Stimulated activated effector memory CD8-positive, alpha-beta T cell treated with anti-CD3 and anti-CD28 coated beads, Interleukin-12 subunit alpha, Interleukin-12 subunit beta, amount 100 ng/mL, for 72 hours (primary cell): ENCODE measurements at regions not wholly inside any gene's neighbourhood (a gene's known extent, or its start where the extent isn't known, plus 50 kb on each side); places are given as distances from the start of the nearest gene placed in this dataset.

Experiments used
- ATAC-seq: fragments of 150-1000 bp; cut with Tn5 transposase; 2 replicates; pipeline ENCODE4 v1.10.0; 2021
- DNase-seq, 2 donors: peaks; one replicate each; pipeline ENCODE4 v3.0.0; 2021 to 2022; ENCODE audit warnings: low spot score in 2 of 2
- H3K27ac Mint-ChIP-seq: one replicate; pipeline ENCODE4 v1.8.0; 2022; ENCODE audit warnings: mild to moderate bottlenecking, mixed read lengths
- H3K36me3 Mint-ChIP-seq: one replicate; pipeline ENCODE4 v1.8.0; 2022; ENCODE audit warnings: mild to moderate bottlenecking, mixed read lengths
- H3K4me1 Mint-ChIP-seq: one replicate; pipeline ENCODE4 v1.8.0; 2022; ENCODE audit warnings: mixed read lengths
- H3K4me3 Mint-ChIP-seq: one replicate; pipeline ENCODE4 v1.8.0; 2022; ENCODE audit warnings: mild to moderate bottlenecking, mixed read lengths
- H3K9me3 Mint-ChIP-seq: one replicate; pipeline ENCODE4 v1.8.0; 2022; ENCODE audit warnings: mixed read lengths

- H3K27ac Mint-ChIP-seq, result no peak overlapping the region
- no peaks in the 10 kb centered on the region for H3K9me3 Mint-ChIP-seq
- DNase-seq (no peak), ATAC-seq (no peak)
- H3K4me1 Mint-ChIP-seq, result no peaks in the 10 kb centered on the region
- no peak overlapping the region for H3K4me3 Mint-ChIP-seq
- no peaks in the 10 kb centered on the region for H3K36me3 Mint-ChIP-seq
Observed at GRCh38 chr5:155485386-155485785, 471.8 kb downstream of the KIF4B start.

DNA sequence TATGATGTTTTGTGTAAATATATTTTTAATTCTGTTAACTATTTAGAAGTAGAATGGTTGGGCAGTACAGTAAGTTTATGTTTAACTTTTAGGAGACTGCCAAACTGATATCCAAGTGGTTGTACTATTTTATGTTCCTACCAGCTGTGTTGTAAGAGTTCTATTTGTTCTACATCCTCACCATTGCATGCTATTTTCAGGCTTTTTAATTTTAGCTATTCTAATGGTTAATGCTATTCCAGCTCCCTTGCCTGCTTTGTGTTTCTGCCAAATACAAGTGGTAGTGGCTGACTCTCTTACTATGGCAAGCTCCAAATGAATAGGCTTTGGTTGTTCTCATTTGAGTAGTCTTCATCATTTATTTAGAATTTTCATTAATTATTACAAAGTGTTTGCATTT is 476.4 kb downstream of the KIF4B start:
- Mint-ChIP-seq H3K4me3 (no peak overlapping the region), H3K27ac (no peak overlapping the region), H3K4me1 (no peaks in the 10 kb centered on the region), H3K36me3 (no peaks in the 10 kb centered on the region), H3K9me3 (no peaks in the 10 kb centered on the region)
- ATAC-seq (no peak), DNase-seq (no peak)

GRCh38 chr5:155492191-155492590 is 478.6 kb downstream of the KIF4B start:
- no peaks in the 10 kb centered on the region for H3K36me3 Mint-ChIP-seq
- no peak overlapping the region for H3K27ac Mint-ChIP-seq
- DNase-seq (no peak), ATAC-seq (no peak)
- no peak overlapping the region for H3K4me3 Mint-ChIP-seq
- no peaks in the 10 kb centered on the region for H3K9me3 Mint-ChIP-seq
- H3K4me1 Mint-ChIP-seq, result no peaks in the 10 kb centered on the region

- no peak for ATAC-seq
- H3K4me3 Mint-ChIP-seq, result no peak overlapping the region
- no peak for DNase-seq
- no peaks in the 10 kb centered on the region for H3K9me3 Mint-ChIP-seq
- H3K4me1 Mint-ChIP-seq, result no peaks in the 10 kb centered on the region
- H3K27ac Mint-ChIP-seq, result no peak overlapping the region
- no peaks in the 10 kb centered on the region for H3K36me3 Mint-ChIP-seq
Observed at GRCh38 chr5:155504606-155505005, 491.1 kb downstream of the KIF4B start.

DNA sequence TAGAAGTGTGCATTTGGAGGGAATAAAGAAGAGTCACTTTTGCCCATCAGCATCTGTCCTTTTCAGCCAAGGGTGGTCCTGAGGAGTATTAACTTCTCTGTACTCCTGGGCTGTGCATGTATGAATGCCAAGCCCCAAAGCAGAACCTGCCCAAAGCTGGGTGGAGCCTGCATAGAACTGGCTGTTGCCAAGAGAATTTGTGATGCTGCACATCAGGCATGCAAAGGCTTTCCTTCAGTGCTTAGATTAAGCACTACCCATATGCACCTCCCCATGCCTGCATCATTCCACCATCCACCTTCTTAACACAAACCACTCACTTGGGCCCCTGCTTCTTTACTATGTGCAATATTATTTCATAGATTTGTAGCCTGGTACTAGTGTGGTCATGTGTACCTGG is 493.8 kb downstream of the KIF4B start:
- peaks cover 6% of the 10 kb centered on the region for H3K9me3 Mint-ChIP-seq
- no peak for DNase-seq
- H3K4me3 Mint-ChIP-seq, result no peak overlapping the region
- H3K36me3 Mint-ChIP-seq, result no peaks in the 10 kb centered on the region
- H3K4me1 Mint-ChIP-seq, result no peaks in the 10 kb centered on the region
- ATAC-seq, result no peak
- H3K27ac Mint-ChIP-seq, result no peak overlapping the region

- no peak overlapping the region for H3K4me3 Mint-ChIP-seq
- DNase-seq (no peak), ATAC-seq (no peak)
- H3K4me1 Mint-ChIP-seq, result no peaks in the 10 kb centered on the region
- no peaks in the 10 kb centered on the region for H3K36me3 Mint-ChIP-seq
- H3K27ac Mint-ChIP-seq, result no peak overlapping the region
- H3K9me3 Mint-ChIP-seq, result peaks cover 6% of the 10 kb centered on the region
Observed at GRCh38 chr5:155508673-155509072, 495.1 kb downstream of the KIF4B start.

- H3K27ac Mint-ChIP-seq, result no peak overlapping the region
- DNase-seq (no peak), ATAC-seq (no peak)
- no peaks in the 10 kb centered on the region for H3K4me1 Mint-ChIP-seq
- no peak overlapping the region for H3K4me3 Mint-ChIP-seq
- peaks cover 6% of the 10 kb centered on the region for H3K9me3 Mint-ChIP-seq
- no peaks in the 10 kb centered on the region for H3K36me3 Mint-ChIP-seq
Observed at GRCh38 chr5:155512329-155512728, 498.8 kb downstream of the KIF4B start.

DNA sequence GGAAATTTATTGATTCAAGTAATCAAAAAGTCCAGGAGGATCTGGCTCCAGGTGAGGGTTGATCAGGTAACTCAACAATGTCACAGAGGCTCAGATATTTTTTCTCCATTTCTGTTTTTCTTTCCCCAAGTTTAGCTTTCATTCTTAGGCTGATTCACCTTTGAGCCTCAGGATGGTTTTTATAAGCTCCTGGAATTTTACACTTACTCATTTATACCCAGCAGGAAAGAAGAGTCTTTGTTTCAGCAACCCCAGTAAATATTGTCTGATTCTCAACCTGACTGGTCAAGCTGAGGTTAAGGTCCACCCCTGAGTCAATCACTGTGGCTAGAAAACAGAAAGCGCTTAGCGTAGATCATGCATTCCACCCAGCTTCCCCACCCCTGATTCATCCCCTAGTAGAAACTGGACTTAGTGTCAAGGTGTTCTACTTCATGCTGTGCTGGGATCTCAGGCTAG is 500.6 kb downstream of the KIF4B start:
- peaks cover 6% of the 10 kb centered on the region for H3K9me3 Mint-ChIP-seq

GRCh38 chr5:155522540-155522939 is 509.0 kb downstream of the KIF4B start:
- Mint-ChIP-seq H3K9me3 (peaks cover 3% of the 10 kb centered on the region), H3K36me3 (no peaks in the 10 kb centered on the region), H3K27ac (no peak overlapping the region), H3K4me1 (no peaks in the 10 kb centered on the region), H3K4me3 (no peak overlapping the region)
- ATAC-seq (no peak), DNase-seq (no peak)

More for the DNA sequence above, 500.6 kb downstream of the KIF4B start:
- no peak for DNase-seq
- no peaks in the 10 kb centered on the region for H3K4me1 Mint-ChIP-seq
- no peak overlapping the region for H3K27ac Mint-ChIP-seq
- no peaks in the 10 kb centered on the region for H3K36me3 Mint-ChIP-seq
- no peak for ATAC-seq
- H3K4me3 Mint-ChIP-seq, result no peak overlapping the region

DNA sequence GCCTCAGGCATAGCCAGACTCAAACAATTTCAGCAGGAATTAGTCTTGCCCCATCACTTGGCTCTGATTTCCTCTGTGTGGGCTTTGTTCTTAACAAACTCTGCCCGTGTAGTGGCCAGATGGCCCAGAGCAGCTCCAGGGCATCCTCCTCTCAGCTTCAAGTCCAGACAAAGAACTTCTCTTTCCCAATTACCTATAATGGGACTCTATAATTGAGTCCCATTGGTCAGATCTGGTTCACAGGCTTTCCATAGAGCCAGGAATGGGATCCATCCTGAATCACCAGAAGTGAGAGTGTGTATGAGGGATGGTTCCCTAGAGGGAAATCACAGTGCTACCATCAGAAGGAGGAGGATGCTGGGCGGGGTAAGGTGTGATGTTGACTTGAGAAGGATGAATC is 515.8 kb downstream of the KIF4B start:
- no peaks in the 10 kb centered on the region for H3K36me3 Mint-ChIP-seq
- H3K9me3 Mint-ChIP-seq, result no peaks in the 10 kb centered on the region
- DNase-seq, result no peak
- no peaks in the 10 kb centered on the region for H3K4me1 Mint-ChIP-seq
- H3K4me3 Mint-ChIP-seq, result no peak overlapping the region
- H3K27ac Mint-ChIP-seq, result no peak overlapping the region
- ATAC-seq, result no peak

- no peaks in the 10 kb centered on the region for H3K36me3 Mint-ChIP-seq
- no peak for ATAC-seq
- no peak overlapping the region for H3K27ac Mint-ChIP-seq
- H3K9me3 Mint-ChIP-seq, result no peaks in the 10 kb centered on the region
- H3K4me3 Mint-ChIP-seq, result no peak overlapping the region
- H3K4me1 Mint-ChIP-seq, result no peaks in the 10 kb centered on the region
- no peak for DNase-seq
Observed at GRCh38 chr5:155530046-155530445, 516.5 kb downstream of the KIF4B start.

DNA sequence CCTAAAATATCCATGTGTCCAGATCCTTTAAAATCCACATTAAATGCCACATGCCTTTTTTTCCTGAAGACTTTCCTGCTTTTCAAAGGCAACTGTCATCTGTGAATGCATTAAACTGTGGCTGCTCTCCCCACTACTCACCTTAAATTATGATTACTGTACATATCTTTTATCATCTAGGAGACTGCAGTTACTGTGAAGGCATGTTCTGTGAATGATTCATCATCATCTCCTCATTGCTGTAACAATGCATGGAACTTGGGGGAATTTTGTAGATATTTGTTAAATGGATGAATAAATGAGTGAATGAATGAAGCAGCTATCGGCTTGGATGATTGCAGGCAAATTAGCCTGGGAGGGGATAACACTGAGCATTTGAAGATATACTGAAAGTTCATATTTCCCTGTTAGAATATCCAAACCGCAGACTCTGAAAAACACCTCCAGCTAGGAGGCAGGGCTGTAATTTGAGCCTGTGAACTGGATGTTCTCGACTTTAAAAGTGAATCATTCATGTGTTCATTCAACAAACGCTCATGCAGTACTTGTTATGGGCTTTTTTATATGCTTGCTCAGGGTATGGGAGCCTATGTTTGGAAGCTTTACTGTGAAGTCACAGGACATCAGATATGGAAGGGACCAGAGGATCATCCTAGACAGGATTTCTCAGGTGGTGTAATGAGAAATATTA is 519.2 kb downstream of the KIF4B start:
- no peak overlapping the region for H3K27ac Mint-ChIP-seq
- ATAC-seq (no peak), DNase-seq (no peak)
- H3K4me3 Mint-ChIP-seq, result no peak overlapping the region
- H3K36me3 Mint-ChIP-seq, result no peaks in the 10 kb centered on the region
- no peaks in the 10 kb centered on the region for H3K4me1 Mint-ChIP-seq
- H3K9me3 Mint-ChIP-seq, result no peaks in the 10 kb centered on the region

- Mint-ChIP-seq H3K36me3 (no peaks in the 10 kb centered on the region), H3K27ac (no peak overlapping the region), H3K4me3 (no peak overlapping the region), H3K9me3 (no peaks in the 10 kb centered on the region), H3K4me1 (no peaks in the 10 kb centered on the region)
- DNase-seq (no peak), ATAC-seq (no peak)
Observed at GRCh38 chr5:155540000-155540595, 526.5 kb downstream of the KIF4B start.

- Mint-ChIP-seq H3K36me3 (no peaks in the 10 kb centered on the region), H3K9me3 (peaks cover 7% of the 10 kb centered on the region), H3K4me1 (no peaks in the 10 kb centered on the region), H3K27ac (no peak overlapping the region), H3K4me3 (no peak overlapping the region)
- ATAC-seq (no peak), DNase-seq (no peak)
Observed at GRCh38 chr5:155546075-155546474, 532.5 kb downstream of the KIF4B start.

GRCh38 chr5:155554500-155554899 is 540.9 kb downstream of the KIF4B start:
- ATAC-seq (no peak), DNase-seq (no peak)
- Mint-ChIP-seq H3K4me1 (no peaks in the 10 kb centered on the region), H3K27ac (no peak overlapping the region), H3K36me3 (no peaks in the 10 kb centered on the region), H3K4me3 (no peak overlapping the region), H3K9me3 (peaks cover 7% of the 10 kb centered on the region)

DNA sequence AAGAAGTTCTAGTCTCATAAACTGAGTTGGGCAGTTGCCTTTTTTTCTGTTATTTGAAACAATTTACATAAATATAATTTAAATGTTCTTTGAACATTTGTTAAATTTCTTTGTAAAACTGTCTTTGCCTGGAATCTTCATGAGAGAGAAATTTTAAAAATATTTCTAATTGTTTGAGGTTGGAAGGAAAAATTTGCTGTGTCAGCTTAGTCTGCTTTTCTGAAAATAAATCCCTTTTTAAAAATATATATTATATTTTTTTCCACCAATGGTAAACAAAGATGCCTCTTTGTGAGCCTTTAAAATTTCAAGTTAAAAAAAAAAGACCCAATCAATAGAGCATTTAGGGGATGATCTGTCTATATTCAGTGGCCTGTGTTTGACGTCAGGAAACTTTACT is 542.7 kb downstream of the KIF4B start:
- Mint-ChIP-seq H3K36me3 (no peaks in the 10 kb centered on the region), H3K9me3 (peaks cover 3% of the 10 kb centered on the region), H3K4me3 (no peak overlapping the region), H3K4me1 (no peaks in the 10 kb centered on the region), H3K27ac (no peak overlapping the region)
- ATAC-seq (no peak), DNase-seq (no peak)
